Endodermal cell (in vitro differentiated cells): ENCODE measurements at regions not wholly inside any gene's neighbourhood (a gene's known extent, or its start where the extent isn't known, plus 50 kb on each side); places are given as distances from the start of the nearest gene placed in this dataset.

Experiments
- DNase-seq: peaks from one replicate; pipeline ENCODE4 v3.0.0-alpha.2; 2017
- H3K27ac ChIP-seq: 2 replicates; pipeline ENCODE4 v1.5.1; 2013; ENCODE audit warnings: mild to moderate bottlenecking, low read depth, low read length, moderate library complexity
- H3K27me3 ChIP-seq: 2 replicates; pipeline ENCODE4 v1.6.1; 2013; ENCODE audit warnings: mild to moderate bottlenecking, low read length, moderate library complexity; ENCODE audit not compliant: insufficient read depth, control insufficient read depth, poor library complexity, severe bottlenecking
- H3K36me3 ChIP-seq: 2 replicates; pipeline ENCODE4 v1.7.0; 2013; ENCODE audit warnings: mild to moderate bottlenecking, low read length, moderate library complexity; ENCODE audit not compliant: control insufficient read depth, insufficient read depth
- H3K4me1 ChIP-seq: one replicate; pipeline ENCODE4 v1.7.0; 2013; ENCODE audit warnings: low read length; ENCODE audit not compliant: control insufficient read depth, insufficient read depth
- H3K4me3 ChIP-seq: 2 replicates; pipeline ENCODE4 v1.5.1; 2013; ENCODE audit warnings: mild to moderate bottlenecking, low read length, moderate library complexity
- H3K9ac ChIP-seq: 2 replicates; pipeline ENCODE4 v1.6.1; 2013; ENCODE audit warnings: mild to moderate bottlenecking, low read length, moderate library complexity; ENCODE audit not compliant: poor library complexity, severe bottlenecking; ENCODE audit errors: extremely low read depth
- H3K9me3 ChIP-seq: 2 replicates; pipeline ENCODE4 v1.6.1; 2013; ENCODE audit warnings: mild to moderate bottlenecking, low read length, moderate library complexity; ENCODE audit not compliant: control insufficient read depth
- H3K27ac Mint-ChIP-seq: 2 replicates; pipeline ENCODE4 v1.8.0; 2020; ENCODE audit warnings: mixed read lengths
- H3K27me3 Mint-ChIP-seq: 2 replicates; pipeline ENCODE4 v1.8.0; 2021; ENCODE audit warnings: mild to moderate bottlenecking, mixed read lengths; ENCODE audit not compliant: insufficient read depth
- H3K36me3 Mint-ChIP-seq: 2 replicates; pipeline ENCODE4 v1.8.0; 2020; ENCODE audit warnings: low read depth, mixed read lengths
- H3K4me1 Mint-ChIP-seq: 2 replicates; pipeline ENCODE4 v1.8.0; 2020; ENCODE audit warnings: mixed read lengths
- H3K4me3 Mint-ChIP-seq: 2 replicates; pipeline ENCODE4 v1.8.0; 2020; ENCODE audit warnings: mild to moderate bottlenecking, moderate library complexity, mixed read lengths
- H3K9me3 Mint-ChIP-seq: 2 replicates; pipeline ENCODE4 v1.8.0; 2020; ENCODE audit warnings: mild to moderate bottlenecking, mixed read lengths
- CTCF ChIP-seq: fragments of 200-600 bp; sonication (generic); conservative IDR thresholded peaks from 2 replicates; pipeline ENCODE4 v1.5.0; 2021; ENCODE audit warnings: antibody characterized with exemption, mild to moderate bottlenecking
- WGBS, 2 experiments: methylation state at CpG; one replicate each; pipeline versions ENCODE4 v1.1.5 to v1.1.7; 2013; ENCODE audit warnings: missing lambda C conversion rate in 2 of 2, mixed read lengths in 1 of 2; ENCODE audit not compliant: insufficient coverage in 1 of 2, insufficient read length in 1 of 2; 5-methylcytosine and 5-hydroxymethylcytosine counted together

GRCh38 chr4:133921280-133922195 is 280.1 kb downstream of the PABPC4L start:
- Histone ChIP-seq H3K9me3 (no peaks in the 10 kb centered on the region), H3K27me3 (no peaks in the 10 kb centered on the region), H3K4me1 (peaks cover 3% of the 10 kb centered on the region), H3K36me3 (no peaks in the 10 kb centered on the region), H3K4me3 (no peak overlapping the region), H3K27ac (no peak overlapping the region), H3K9ac (no peak overlapping the region)
- no peak overlapping the region for H3K27ac Mint-ChIP-seq
- H3K4me1 Mint-ChIP-seq: peaks cover 14% of the 10 kb centered on the region
- H3K27me3 Mint-ChIP-seq: no peaks in the 10 kb centered on the region
- H3K9me3 Mint-ChIP-seq: peaks cover 5% of the 10 kb centered on the region
- 84 to 93% methylated on average over 3 to 8 of the region's 8 CpGs for WGBS, 2 experiments
- no peaks in the 10 kb centered on the region for H3K36me3 Mint-ChIP-seq
- TF ChIP-seq CTCF: peak; percentile 46
- DNase-seq: peak; percentile 54
- no peak overlapping the region for H3K4me3 Mint-ChIP-seq

- H3K9me3 Mint-ChIP-seq: peaks cover 5% of the 10 kb centered on the region
- no peak for DNase-seq
- no peak overlapping the region for H3K4me3 Mint-ChIP-seq
- Histone ChIP-seq H3K4me3 (no peak overlapping the region), H3K27ac (no peak overlapping the region), H3K27me3 (no peaks in the 10 kb centered on the region), H3K36me3 (no peaks in the 10 kb centered on the region), H3K4me1 (peaks cover 3% of the 10 kb centered on the region), H3K9ac (no peak overlapping the region), H3K9me3 (no peaks in the 10 kb centered on the region)
- no peak overlapping the region for H3K27ac Mint-ChIP-seq
- TF ChIP-seq CTCF: no peak
- no peaks in the 10 kb centered on the region for H3K36me3 Mint-ChIP-seq
- peaks cover 14% of the 10 kb centered on the region for H3K4me1 Mint-ChIP-seq
- 91% methylated on average over 1 of the region's 2 CpGs; no CpG with 5 or more reads in 1 of the 2 experiments for WGBS, 2 experiments
- H3K27me3 Mint-ChIP-seq: no peaks in the 10 kb centered on the region
Measured at GRCh38 chr4:133920236-133920635, 281.4 kb downstream of the PABPC4L start.

- H3K36me3 ChIP-seq: no peaks in the 10 kb centered on the region
- H3K27ac ChIP-seq: no peak overlapping the region
- Mint-ChIP-seq H3K27ac (no peak overlapping the region), H3K4me1 (peaks cover 14% of the 10 kb centered on the region), H3K36me3 (no peaks in the 10 kb centered on the region), H3K27me3 (no peaks in the 10 kb centered on the region), H3K4me3 (no peak overlapping the region), H3K9me3 (peaks cover 6% of the 10 kb centered on the region)
- TF ChIP-seq CTCF: no peak
- H3K4me1 ChIP-seq: no peaks in the 10 kb centered on the region
- H3K4me3 ChIP-seq: no peak overlapping the region
- H3K9me3 ChIP-seq: peaks cover 16% of the 10 kb centered on the region
- no peaks in the 10 kb centered on the region for H3K27me3 ChIP-seq
- 85 to 86% methylated on average over 1 to 3 of the region's 3 CpGs for WGBS, 2 experiments
- peak; percentile 45 for DNase-seq
- no peak overlapping the region for H3K9ac ChIP-seq
Measured at GRCh38 chr4:133910165-133910564, 291.4 kb downstream of the PABPC4L start.
